RWPE2 (cell line): ENCODE measurements at regions not wholly inside any gene's neighbourhood (a gene's known extent, or its start where the extent isn't known, plus 50 kb on each side); places are given as distances from the start of the nearest gene placed in this dataset.
A peak's percentile ranks its signal among the peaks of the same experiment; 100 is the strongest.

Experiments used
- ATAC-seq: fragments of 200-7000 bp; cut with Tn5 transposase; 3 replicates; pipeline ENCODE4 v1.9.1; 2021; ENCODE audit warnings: low read depth
- DNase-seq: peaks from one replicate; pipeline ENCODE4 v3.0.0-alpha.2; 2020; ENCODE audit warnings: low spot score
- H3K27ac ChIP-seq: fragments of 450-650 bp; 2 replicates; pipeline ENCODE4 v1.5.1; 2017; ENCODE audit warnings: mild to moderate bottlenecking; ENCODE audit not compliant: poor library complexity, severe bottlenecking
- H3K27me3 ChIP-seq: fragments of 250-450 bp; sonication (Bioruptor Pico); 2 replicates; pipeline ENCODE4 v1.5.1; 2021; ENCODE audit warnings: mild to moderate bottlenecking, moderate library complexity; ENCODE audit not compliant: insufficient read depth, poor library complexity, severe bottlenecking
- H3K36me3 ChIP-seq: fragments of 250-450 bp; sonication (Bioruptor Pico); 2 replicates; pipeline ENCODE4 v1.5.1; 2020; ENCODE audit warnings: low read depth, mild to moderate bottlenecking, moderate library complexity
- H3K4me1 ChIP-seq: fragments of 250-450 bp; sonication (Bioruptor Pico); 2 replicates; pipeline ENCODE4 v1.5.1; 2021; ENCODE audit warnings: mild to moderate bottlenecking, moderate library complexity; ENCODE audit not compliant: insufficient read depth, poor library complexity, severe bottlenecking
- H3K4me3 ChIP-seq: fragments of 250-450 bp; sonication (Bioruptor Pico); 2 replicates; pipeline ENCODE4 v1.5.1; 2021; ENCODE audit warnings: mild to moderate bottlenecking, moderate library complexity; ENCODE audit not compliant: severe bottlenecking
- H3K9me3 ChIP-seq: fragments of 250-450 bp; sonication (Bioruptor Pico); 2 replicates; pipeline ENCODE4 v1.5.1; 2021; ENCODE audit warnings: mild to moderate bottlenecking, moderate library complexity; ENCODE audit not compliant: severe bottlenecking
- TF ChIP-seq, protein P1 (sequence below): fragments of 450-650 bp; IDR thresholded peaks from one replicate; pipeline ENCODE4 v1.5.1; 2017; ENCODE audit warnings: mild to moderate bottlenecking, moderate library complexity; ENCODE audit not compliant: poor library complexity, severe bottlenecking

- DNase-seq, result peak; percentile 20
- H3K9me3 ChIP-seq, result no peaks in the 10 kb centered on the region
- no peaks in the 10 kb centered on the region for H3K27me3 ChIP-seq
- no peak overlapping the region for H3K27ac ChIP-seq
- TF ChIP-seq, protein P1, sequence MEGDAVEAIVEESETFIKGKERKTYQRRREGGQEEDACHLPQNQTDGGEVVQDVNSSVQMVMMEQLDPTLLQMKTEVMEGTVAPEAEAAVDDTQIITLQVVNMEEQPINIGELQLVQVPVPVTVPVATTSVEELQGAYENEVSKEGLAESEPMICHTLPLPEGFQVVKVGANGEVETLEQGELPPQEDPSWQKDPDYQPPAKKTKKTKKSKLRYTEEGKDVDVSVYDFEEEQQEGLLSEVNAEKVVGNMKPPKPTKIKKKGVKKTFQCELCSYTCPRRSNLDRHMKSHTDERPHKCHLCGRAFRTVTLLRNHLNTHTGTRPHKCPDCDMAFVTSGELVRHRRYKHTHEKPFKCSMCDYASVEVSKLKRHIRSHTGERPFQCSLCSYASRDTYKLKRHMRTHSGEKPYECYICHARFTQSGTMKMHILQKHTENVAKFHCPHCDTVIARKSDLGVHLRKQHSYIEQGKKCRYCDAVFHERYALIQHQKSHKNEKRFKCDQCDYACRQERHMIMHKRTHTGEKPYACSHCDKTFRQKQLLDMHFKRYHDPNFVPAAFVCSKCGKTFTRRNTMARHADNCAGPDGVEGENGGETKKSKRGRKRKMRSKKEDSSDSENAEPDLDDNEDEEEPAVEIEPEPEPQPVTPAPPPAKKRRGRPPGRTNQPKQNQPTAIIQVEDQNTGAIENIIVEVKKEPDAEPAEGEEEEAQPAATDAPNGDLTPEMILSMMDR, result no peak
- no peak for ATAC-seq
- H3K4me1 ChIP-seq, result no peaks in the 10 kb centered on the region
- no peak overlapping the region for H3K4me3 ChIP-seq
- H3K36me3 ChIP-seq, result no peaks in the 10 kb centered on the region
Observed at GRCh38 chr10:124268976-124269375, 149.7 kb downstream of the OAT start.

- TF ChIP-seq, protein P1, result no peak
- H3K9me3 ChIP-seq, result no peaks in the 10 kb centered on the region
- no peaks in the 10 kb centered on the region for H3K4me1 ChIP-seq
- peak; percentile 23 for DNase-seq
- H3K4me3 ChIP-seq, result no peak overlapping the region
- no peaks in the 10 kb centered on the region for H3K27me3 ChIP-seq
- no peak for ATAC-seq
- H3K27ac ChIP-seq, result no peak overlapping the region
- H3K36me3 ChIP-seq, result no peaks in the 10 kb centered on the region
Observed at GRCh38 chr10:124267911-124268549, 150.7 kb downstream of the OAT start.

DNA sequence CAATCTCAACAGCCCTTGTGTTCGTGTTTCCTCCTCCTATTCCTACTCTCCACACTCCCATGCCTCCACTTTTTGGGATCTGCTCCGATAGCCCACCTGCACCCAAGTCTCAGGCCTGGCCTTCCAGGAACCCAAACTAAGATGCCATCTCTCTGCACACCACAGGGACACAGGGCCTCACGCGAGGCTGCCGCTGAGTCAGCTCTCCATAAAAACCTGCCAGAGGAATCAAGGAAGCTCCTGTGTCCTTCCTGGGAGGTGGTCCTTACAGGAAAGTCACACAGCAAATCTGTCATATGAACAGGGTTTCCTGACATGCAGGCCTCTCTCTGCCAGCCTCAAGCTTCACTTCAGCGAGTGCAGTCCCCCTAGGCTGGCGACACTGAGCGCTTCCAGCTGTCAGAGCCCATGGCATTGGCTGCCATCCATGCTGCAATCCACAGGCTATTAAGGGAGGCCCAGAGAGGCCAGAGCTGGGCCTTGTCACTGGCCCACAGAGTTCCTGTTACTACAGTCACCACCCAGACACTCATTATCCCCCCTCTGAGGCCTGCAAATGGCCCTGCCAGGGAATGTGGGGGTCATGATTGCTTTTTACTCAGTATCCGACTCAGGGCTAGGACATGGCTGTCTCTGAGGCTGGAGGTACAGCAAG lies 151.4 kb downstream of the OAT start:
- Histone ChIP-seq H3K27ac (no peak overlapping the region), H3K4me3 (no peak overlapping the region), H3K9me3 (no peaks in the 10 kb centered on the region), H3K36me3 (no peaks in the 10 kb centered on the region), H3K27me3 (no peaks in the 10 kb centered on the region), H3K4me1 (no peaks in the 10 kb centered on the region)
- peak; percentile 13 for DNase-seq
- no peak for ATAC-seq
- TF ChIP-seq, protein P1, result no peak

- ATAC-seq, result peak; percentile 57; the same call in 2 of the 3 replicates
- no peaks in the 10 kb centered on the region for H3K27me3 ChIP-seq
- no peaks in the 10 kb centered on the region for H3K36me3 ChIP-seq
- H3K27ac ChIP-seq, result no peak overlapping the region
- no peaks in the 10 kb centered on the region for H3K9me3 ChIP-seq
- DNase-seq, result peak; percentile 47
- TF ChIP-seq, protein P1, result no peak
- H3K4me3 ChIP-seq, result no peak overlapping the region
- H3K4me1 ChIP-seq, result no peaks in the 10 kb centered on the region
Observed at GRCh38 chr10:124266468-124267230, 152.1 kb downstream of the OAT start.
